Stomach smooth muscle (tissue), 2 donors: ENCODE measurements at regions not wholly inside any gene's neighbourhood (a gene's known extent, or its start where the extent isn't known, plus 50 kb on each side); places are given as distances from the start of the nearest gene placed in this dataset.

Experiments
- H3K27ac ChIP-seq: one replicate; pipeline ENCODE4 v1.7.0; 2013; ENCODE audit warnings: mild to moderate bottlenecking, low read length, inconsistent platforms
- H3K27me3 ChIP-seq, 2 donors: one replicate each; pipeline ENCODE4 v1.7.0; 2013; ENCODE audit warnings: low read length in 2 of 2; ENCODE audit not compliant: insufficient read depth in 2 of 2, control insufficient read depth in 1 of 2
- H3K36me3 ChIP-seq, 2 donors: one replicate each; pipeline ENCODE4 v1.7.0; 2013; ENCODE audit warnings: low read length in 2 of 2; ENCODE audit not compliant: control insufficient read depth in 2 of 2, insufficient read depth in 2 of 2
- H3K4me1 ChIP-seq: one replicate; pipeline ENCODE4 v1.7.0; 2013; ENCODE audit warnings: low read length; ENCODE audit not compliant: control insufficient read depth, insufficient read depth
- H3K4me3 ChIP-seq, 2 donors: one replicate each; pipeline ENCODE4 v1.7.0; 2013; ENCODE audit warnings: low read length in 2 of 2
- H3K9ac ChIP-seq, 2 donors: one replicate each; pipeline ENCODE4 v1.7.0; 2013; ENCODE audit warnings: low read length in 2 of 2, mild to moderate bottlenecking in 1 of 2
- H3K9me3 ChIP-seq, 2 donors: one replicate each; pipeline ENCODE4 v1.7.0; 2013; ENCODE audit warnings: low read length in 2 of 2; ENCODE audit not compliant: control insufficient read depth in 2 of 2
- donor health status: healthy.
- donor health status: Pancreatic carcinoma.

DNA sequence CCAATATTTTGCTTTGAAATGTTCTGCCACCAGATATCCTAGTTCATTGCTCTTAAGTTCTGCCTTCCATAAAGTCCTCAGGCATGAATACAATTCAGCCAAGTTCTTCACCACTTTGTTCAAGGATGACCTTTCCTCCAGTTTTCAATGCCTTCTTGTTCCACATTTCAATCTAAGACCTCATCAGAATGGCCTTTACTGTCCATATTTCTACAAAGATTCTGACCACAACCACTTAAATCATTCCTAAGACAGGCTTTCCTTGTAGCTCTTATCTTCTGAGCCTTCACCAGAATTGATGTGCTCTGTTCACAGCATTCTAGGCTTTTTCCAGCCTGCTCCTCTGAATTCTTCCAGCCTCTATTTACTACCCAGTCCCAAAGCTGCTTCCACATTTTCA lies 319.0 kb downstream of the HACE1 start:
- H3K27ac ChIP-seq = no peak overlapping the region
- H3K4me3 ChIP-seq = no peak overlapping the region
- no peaks in the 10 kb centered on the region for H3K36me3 ChIP-seq
- H3K9ac ChIP-seq = no peak overlapping the region
- H3K9me3 ChIP-seq = no peaks in the 10 kb centered on the region
- H3K4me1 ChIP-seq = no peaks in the 10 kb centered on the region
- no peaks in the 10 kb centered on the region for H3K27me3 ChIP-seq

DNA sequence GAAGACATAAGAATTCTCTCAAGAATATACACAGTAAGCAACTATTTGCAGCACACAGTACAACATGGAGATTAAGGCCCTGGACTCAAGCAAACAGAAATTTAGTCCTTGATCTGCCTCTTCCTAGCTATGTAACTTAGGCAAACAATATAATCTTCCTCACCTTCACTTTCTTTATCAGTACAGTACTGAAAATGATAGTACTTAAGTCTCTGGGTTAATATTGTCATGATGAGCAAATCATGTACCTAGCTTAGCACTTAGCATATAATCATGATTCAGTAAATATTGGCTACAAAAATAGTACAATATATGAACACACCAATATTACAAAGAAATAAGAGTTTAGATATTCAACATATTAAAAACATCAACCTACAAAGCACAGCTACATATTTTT lies 320.5 kb downstream of the HACE1 start:
- Histone ChIP-seq H3K4me3 (no peak overlapping the region), H3K4me1 (no peaks in the 10 kb centered on the region), H3K9me3 (no peaks in the 10 kb centered on the region), H3K9ac (no peak overlapping the region), H3K27ac (no peak overlapping the region), H3K36me3 (no peaks in the 10 kb centered on the region), H3K27me3 (no peaks in the 10 kb centered on the region)

DNA sequence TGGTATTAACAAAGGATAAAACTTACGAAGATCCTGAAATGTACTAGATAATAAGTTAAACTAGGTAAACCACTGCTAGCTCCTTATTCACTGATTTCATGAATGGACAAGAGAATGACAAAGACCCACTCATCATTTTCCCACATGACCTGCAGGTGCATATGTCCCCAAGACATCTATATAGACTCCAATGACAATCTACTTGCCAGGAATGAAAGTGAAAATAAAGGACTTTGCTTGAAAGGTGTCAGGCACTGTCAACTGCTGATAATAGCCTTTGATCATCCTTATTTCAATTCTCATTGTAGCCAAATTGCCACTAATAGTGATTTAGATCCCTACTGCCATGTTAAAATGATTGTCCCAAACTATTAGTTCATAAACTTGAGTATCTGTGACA lies 321.8 kb downstream of the HACE1 start:
- no peak overlapping the region for H3K4me3 ChIP-seq
- H3K9ac ChIP-seq = no peak overlapping the region
- H3K9me3 ChIP-seq = no peaks in the 10 kb centered on the region
- H3K27me3 ChIP-seq = no peaks in the 10 kb centered on the region
- H3K4me1 ChIP-seq = peaks cover 5% of the 10 kb centered on the region
- no peaks in the 10 kb centered on the region for H3K36me3 ChIP-seq
- no peak overlapping the region for H3K27ac ChIP-seq

DNA sequence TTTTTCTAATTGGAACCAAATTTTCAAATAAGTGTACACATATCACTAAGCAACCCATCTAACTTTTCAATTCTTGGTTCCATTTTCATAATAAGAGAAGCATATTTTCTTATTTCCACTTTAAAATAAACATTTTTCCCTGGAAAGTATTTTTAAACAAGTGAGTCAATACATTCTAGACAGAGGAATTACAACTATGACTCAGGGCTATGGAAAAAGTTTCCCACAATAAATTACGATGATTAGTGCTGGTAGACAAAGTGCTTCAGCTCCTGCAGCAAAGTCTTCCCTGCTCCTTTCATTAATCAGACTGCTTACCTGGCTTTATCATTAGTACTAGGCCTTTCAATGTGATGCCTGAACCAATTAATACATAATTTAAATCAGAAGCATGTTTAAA lies 322.5 kb downstream of the HACE1 start:
- no peak overlapping the region for H3K4me3 ChIP-seq
- peaks cover 9% of the 10 kb centered on the region for H3K4me1 ChIP-seq
- H3K9ac ChIP-seq = no peak overlapping the region
- H3K27ac ChIP-seq = no peak overlapping the region
- no peaks in the 10 kb centered on the region for H3K9me3 ChIP-seq
- H3K27me3 ChIP-seq = no peaks in the 10 kb centered on the region
- H3K36me3 ChIP-seq = no peaks in the 10 kb centered on the region

DNA sequence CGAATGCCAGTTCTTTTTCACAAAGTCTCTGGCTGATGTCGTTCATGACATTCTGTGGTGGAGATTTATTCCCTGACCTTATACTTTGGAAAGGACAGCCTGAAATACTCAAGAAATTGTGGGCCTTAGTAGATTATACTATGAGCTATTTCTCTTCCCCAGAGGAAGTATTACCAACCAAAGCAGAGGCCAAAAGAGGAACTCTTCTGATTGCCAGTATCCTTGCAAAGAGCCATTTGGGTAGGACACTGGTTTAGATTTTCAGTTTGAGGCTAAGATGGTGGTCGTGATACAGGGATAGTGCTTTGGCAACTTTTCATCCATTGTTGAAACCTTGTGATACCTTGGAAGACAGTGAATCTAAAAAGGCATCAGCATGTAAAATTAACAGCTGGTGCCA lies 327.3 kb downstream of the HACE1 start:
- H3K9me3 ChIP-seq = no peaks in the 10 kb centered on the region
- H3K4me3 ChIP-seq = no peak overlapping the region
- no peak overlapping the region for H3K9ac ChIP-seq
- no peaks in the 10 kb centered on the region for H3K36me3 ChIP-seq
- H3K27me3 ChIP-seq = no peaks in the 10 kb centered on the region
- H3K27ac ChIP-seq = no peak overlapping the region
- H3K4me1 ChIP-seq = peaks cover 16% of the 10 kb centered on the region

DNA sequence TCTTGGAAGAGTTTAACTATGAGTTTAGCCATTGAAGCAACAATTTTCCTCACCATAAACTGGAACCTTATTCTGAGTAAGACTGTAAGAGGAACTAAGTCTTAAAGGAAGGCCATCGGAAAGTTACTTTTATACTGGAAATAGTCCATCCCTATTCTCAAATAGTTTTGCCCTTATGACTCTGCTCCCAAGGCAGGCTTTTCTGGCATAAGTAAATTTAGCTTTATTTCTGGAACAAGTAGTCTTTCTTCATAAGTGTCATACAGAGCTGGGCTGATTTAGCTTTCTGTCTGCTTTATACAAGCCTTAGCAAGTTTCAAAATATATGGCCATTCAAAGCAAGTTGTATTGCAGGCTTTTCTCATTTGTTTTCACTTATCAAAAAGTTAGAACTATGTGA lies 328.1 kb downstream of the HACE1 start:
- no peak overlapping the region for H3K27ac ChIP-seq
- no peak overlapping the region for H3K4me3 ChIP-seq
- H3K9ac ChIP-seq = no peak overlapping the region
- H3K27me3 ChIP-seq = no peaks in the 10 kb centered on the region
- H3K4me1 ChIP-seq = peaks cover 16% of the 10 kb centered on the region
- no peaks in the 10 kb centered on the region for H3K9me3 ChIP-seq
- H3K36me3 ChIP-seq = no peaks in the 10 kb centered on the region

DNA sequence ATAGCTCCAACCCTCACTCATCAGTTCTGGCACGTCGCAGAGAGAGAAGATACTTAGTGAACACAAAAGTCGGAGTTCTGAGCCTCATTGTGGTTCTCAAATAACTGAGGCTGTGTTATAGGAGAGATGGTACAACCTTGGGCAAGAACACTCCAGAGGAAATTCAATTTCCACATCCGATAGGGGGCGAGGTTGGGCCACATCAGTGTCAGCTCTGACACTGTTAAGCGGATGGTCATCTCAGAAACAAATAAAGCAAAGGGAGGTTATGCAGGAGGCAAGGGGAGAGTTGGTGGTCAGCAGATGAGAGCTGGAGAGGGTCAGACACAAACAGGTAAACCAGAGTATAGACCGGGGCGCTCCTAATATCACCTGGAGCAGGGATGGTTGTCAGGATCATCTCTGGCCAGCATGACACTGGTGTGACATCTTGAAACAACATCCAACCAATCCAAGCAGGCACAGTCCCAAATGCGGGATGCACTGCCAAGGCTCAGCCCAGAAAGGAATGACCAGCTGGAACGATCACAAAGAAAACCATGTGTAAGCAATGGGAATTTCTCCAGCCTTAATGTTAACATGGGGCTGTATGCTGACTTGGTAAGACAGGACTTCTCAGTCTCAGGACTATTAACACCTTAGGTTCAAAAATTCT lies 331.8 kb downstream of the HACE1 start:
- Histone ChIP-seq H3K4me1 (peaks cover 11% of the 10 kb centered on the region), H3K9me3 (no peaks in the 10 kb centered on the region), H3K27ac (no peak overlapping the region), H3K27me3 (no peaks in the 10 kb centered on the region), H3K9ac (no peak overlapping the region), H3K4me3 (no peak overlapping the region), H3K36me3 (no peaks in the 10 kb centered on the region)

DNA sequence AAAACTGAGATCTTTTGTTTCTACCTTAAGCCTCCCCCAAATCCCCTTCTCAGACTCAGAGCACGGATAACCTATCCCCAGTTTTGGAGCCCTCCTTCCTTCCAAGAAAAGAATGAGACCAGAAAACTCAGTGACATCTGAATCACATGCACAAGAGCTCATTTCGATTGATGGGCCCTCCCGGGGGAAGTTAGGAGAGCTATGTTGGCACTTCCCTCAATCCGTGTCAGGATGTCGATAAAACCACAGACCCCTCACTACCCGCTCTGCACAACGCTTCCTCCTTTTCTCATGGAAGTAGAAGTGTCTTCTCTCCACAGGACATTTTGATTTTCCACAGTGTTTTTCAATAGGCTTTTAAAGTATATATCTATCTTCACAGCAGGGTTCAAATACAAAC lies 332.4 kb downstream of the HACE1 start:
- Histone ChIP-seq H3K9ac (no peak overlapping the region), H3K27me3 (no peaks in the 10 kb centered on the region), H3K4me1 (peaks cover 7% of the 10 kb centered on the region), H3K4me3 (no peak overlapping the region), H3K36me3 (no peaks in the 10 kb centered on the region), H3K27ac (no peak overlapping the region), H3K9me3 (no peaks in the 10 kb centered on the region)

DNA sequence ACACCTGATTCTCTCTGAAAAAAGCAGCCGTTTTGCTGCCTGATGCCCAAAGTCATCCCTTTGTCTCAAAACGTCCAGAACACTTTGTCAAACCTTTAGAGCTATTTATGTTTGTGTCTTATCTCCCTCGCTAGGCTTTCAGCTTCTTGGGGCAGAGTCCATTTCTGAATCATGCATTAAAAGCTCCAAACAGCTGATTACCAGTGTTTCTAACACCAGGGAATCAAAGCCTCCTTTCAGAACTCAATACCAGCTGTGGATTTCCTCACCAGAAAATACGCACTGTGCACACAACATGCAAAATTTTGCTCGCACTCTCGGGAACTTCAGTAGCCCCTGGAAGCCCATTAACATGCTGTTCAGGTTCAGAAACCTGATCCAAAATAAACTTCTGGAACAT lies 333.3 kb downstream of the HACE1 start:
- Histone ChIP-seq H3K9me3 (no peaks in the 10 kb centered on the region), H3K4me1 (peaks cover 7% of the 10 kb centered on the region), H3K9ac (no peak overlapping the region), H3K4me3 (no peak overlapping the region), H3K27ac (no peak overlapping the region), H3K27me3 (no peaks in the 10 kb centered on the region), H3K36me3 (no peaks in the 10 kb centered on the region)

DNA sequence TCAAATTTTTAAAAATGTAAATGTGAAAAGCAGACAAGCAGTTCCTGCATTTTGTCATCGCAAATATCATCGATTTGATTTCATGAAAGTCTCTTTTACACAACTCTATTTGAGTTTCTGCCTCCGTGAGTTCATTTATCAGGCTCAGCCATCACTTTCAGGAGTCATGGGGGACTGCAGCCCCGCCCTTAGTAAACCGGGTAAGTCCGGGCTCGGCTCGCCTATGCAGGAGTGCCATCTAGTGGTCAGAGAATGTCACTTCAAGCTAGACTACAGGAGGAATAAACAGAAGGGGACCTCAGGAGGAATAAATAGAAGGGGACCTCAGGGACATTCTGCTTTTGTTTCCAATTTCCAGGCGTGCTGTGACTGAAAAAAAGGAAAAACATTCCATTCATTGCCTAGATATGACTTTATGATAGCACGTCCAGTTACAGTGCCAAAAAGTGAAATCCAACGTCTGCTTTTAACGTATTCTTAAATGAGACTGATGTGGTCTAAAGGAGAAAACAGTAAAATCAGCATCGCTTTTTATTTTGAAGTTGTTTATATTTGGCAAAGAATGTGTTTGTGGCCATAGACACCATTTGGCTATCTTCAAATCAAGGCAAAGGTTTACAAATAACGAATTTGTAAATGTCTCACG lies 333.9 kb downstream of the HACE1 start:
- Histone ChIP-seq H3K4me1 (peaks cover 7% of the 10 kb centered on the region), H3K9ac (no peak overlapping the region), H3K36me3 (no peaks in the 10 kb centered on the region), H3K27me3 (no peaks in the 10 kb centered on the region), H3K9me3 (no peaks in the 10 kb centered on the region), H3K27ac (no peak overlapping the region), H3K4me3 (peak overlapping the region; percentile 42 to 64)

DNA sequence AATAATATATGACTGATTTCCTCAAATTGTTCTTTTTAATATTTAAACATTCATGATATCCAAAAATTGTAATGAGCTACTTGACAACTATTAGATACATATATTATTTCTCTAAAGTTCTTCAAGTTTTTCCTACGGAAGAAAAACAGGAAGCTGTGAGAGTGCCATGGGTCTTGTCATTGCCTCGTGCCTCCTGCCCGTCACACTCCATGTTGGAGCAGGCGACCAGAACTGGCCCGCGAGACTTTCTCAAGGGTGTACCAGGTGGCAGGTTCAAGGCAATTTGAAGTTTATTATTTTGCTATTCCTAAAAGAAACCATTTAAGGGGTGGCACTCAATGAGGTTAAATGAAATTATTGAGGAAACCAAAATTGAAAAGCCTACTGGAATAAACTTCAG lies 337.2 kb downstream of the HACE1 start:
- no peak overlapping the region for H3K27ac ChIP-seq
- H3K4me1 ChIP-seq = no peaks in the 10 kb centered on the region
- H3K9ac ChIP-seq = no peak overlapping the region
- no peaks in the 10 kb centered on the region for H3K9me3 ChIP-seq
- no peaks in the 10 kb centered on the region for H3K36me3 ChIP-seq
- H3K27me3 ChIP-seq = no peaks in the 10 kb centered on the region
- H3K4me3 ChIP-seq = no peak overlapping the region
